Activated CD8-positive, alpha-beta T cell treated with anti-CD3 and anti-CD28 coated beads for 36 hours (primary cell): ENCODE measurements at regions not wholly inside any gene's neighbourhood (a gene's known extent, or its start where the extent isn't known, plus 50 kb on each side); places are given as distances from the start of the nearest gene placed in this dataset.

Source experiments
- ATAC-seq: fragments of 200-7000 bp; cut with Tn5 transposase; one replicate; pipeline ENCODE4 v1.10.0; 2021; ENCODE audit warnings: mild to moderate bottlenecking, moderate library complexity
- CTCF ChIA-PET: fragments of 350-600 bp; sonication (Branson Sonifier 250); formaldehyde crosslinking; loops from one replicate; lab custom pipeline; 2021; ENCODE audit warnings: antibody characterized with exemption; lab: Charles Lee
- POLR2A ChIA-PET: fragments of 350-600 bp; sonication (Branson Sonifier 250); formaldehyde crosslinking; loops from one replicate; lab custom pipeline; 2021; ENCODE audit warnings: antibody characterized with exemption; lab: Charles Lee
- DNase-seq: peaks from one replicate; pipeline ENCODE4 v3.0.0-alpha.2; 2020
- H3K27ac Mint-ChIP-seq: one replicate; pipeline ENCODE4 v1.8.0; 2021; ENCODE audit warnings: mild to moderate bottlenecking, mixed read lengths
- H3K27me3 Mint-ChIP-seq: one replicate; pipeline ENCODE4 v1.8.0; 2021; ENCODE audit warnings: mixed read lengths
- H3K36me3 Mint-ChIP-seq: one replicate; pipeline ENCODE4 v1.8.0; 2021; ENCODE audit warnings: low read depth, mixed read lengths
- H3K4me1 Mint-ChIP-seq: one replicate; pipeline ENCODE4 v1.8.0; 2021; ENCODE audit warnings: low read depth, mixed read lengths
- H3K4me3 Mint-ChIP-seq: one replicate; pipeline ENCODE4 v1.8.0; 2021; ENCODE audit warnings: mild to moderate bottlenecking, moderate library complexity, mixed read lengths
- H3K9me3 Mint-ChIP-seq: one replicate; pipeline ENCODE4 v1.8.0; 2021; ENCODE audit warnings: mixed read lengths
- CTCF ChIP-seq: fragments of 200-600 bp; IDR thresholded peaks from one replicate; pipeline ENCODE4 v1.8.0; 2022; ENCODE audit warnings: antibody characterized with exemption, mild to moderate bottlenecking
- intact Hi-C: fragments of 100-400 bp; cut with micrococcal nuclease; formaldehyde crosslinking; loops from one replicate; pipeline ENCODE4 v1.10.0; 2022

- intact Hi-C loops, result no loop called here
- ChIA-PET CTCF (no interaction called here), POLR2A (no interaction called here)
- no peak for ATAC-seq
- H3K4me1 Mint-ChIP-seq, result no peaks in the 10 kb centered on the region
- DNase-seq, result no peak
- no peak overlapping the region for H3K4me3 Mint-ChIP-seq
- TF ChIP-seq CTCF, result no peak
- H3K27ac Mint-ChIP-seq, result no peak overlapping the region
- H3K36me3 Mint-ChIP-seq, result no peaks in the 10 kb centered on the region
- H3K9me3 Mint-ChIP-seq, result peaks cover 7% of the 10 kb centered on the region
- no peaks in the 10 kb centered on the region for H3K27me3 Mint-ChIP-seq
These were observed 297.4 kb upstream of the PCDH15 start for GRCh38 chr10:55098452-55098851.

- ChIA-PET CTCF (no interaction called here), POLR2A (no interaction called here)
- no peak overlapping the region for H3K27ac Mint-ChIP-seq
- no peaks in the 10 kb centered on the region for H3K4me1 Mint-ChIP-seq
- DNase-seq (no peak), ATAC-seq (no peak)
- peaks cover 1% of the 10 kb centered on the region for H3K9me3 Mint-ChIP-seq
- H3K36me3 Mint-ChIP-seq, result no peaks in the 10 kb centered on the region
- TF ChIP-seq CTCF, result peak; percentile 65
- no peaks in the 10 kb centered on the region for H3K27me3 Mint-ChIP-seq
- no peak overlapping the region for H3K4me3 Mint-ChIP-seq
- intact Hi-C loops, result no loop called here
These were observed 290.8 kb upstream of the PCDH15 start for GRCh38 chr10:55091691-55092328.

- DNase-seq, result no peak
- CTCF ChIA-PET, result no interaction called here
- TF ChIP-seq CTCF, result no peak
- H3K4me3 Mint-ChIP-seq, result no peak overlapping the region
- no peaks in the 10 kb centered on the region for H3K27me3 Mint-ChIP-seq
- peaks cover 8% of the 10 kb centered on the region for H3K9me3 Mint-ChIP-seq
- ATAC-seq, result no peak
- no peak overlapping the region for H3K27ac Mint-ChIP-seq
- H3K4me1 Mint-ChIP-seq, result no peaks in the 10 kb centered on the region
- no peaks in the 10 kb centered on the region for H3K36me3 Mint-ChIP-seq
- intact Hi-C loops, result no loop called here
- POLR2A ChIA-PET, result no interaction called here
These were observed 277.1 kb upstream of the PCDH15 start for GRCh38 chr10:55078121-55078520.

- ChIA-PET CTCF (no interaction called here), POLR2A (no interaction called here)
- Mint-ChIP-seq H3K27ac (no peak overlapping the region), H3K4me3 (no peak overlapping the region), H3K9me3 (peaks cover 5% of the 10 kb centered on the region), H3K4me1 (no peaks in the 10 kb centered on the region), H3K36me3 (no peaks in the 10 kb centered on the region), H3K27me3 (no peaks in the 10 kb centered on the region)
- intact Hi-C loops, result no loop called here
- DNase-seq (no peak), ATAC-seq (no peak)
- no peak for TF ChIP-seq CTCF
These were observed 264.2 kb upstream of the PCDH15 start for GRCh38 chr10:55065185-55065584.

- Mint-ChIP-seq H3K27me3 (no peaks in the 10 kb centered on the region), H3K4me3 (no peak overlapping the region), H3K4me1 (no peaks in the 10 kb centered on the region), H3K27ac (no peak overlapping the region), H3K36me3 (no peaks in the 10 kb centered on the region), H3K9me3 (peaks cover 5% of the 10 kb centered on the region)
- intact Hi-C loops, result no loop called here
- DNase-seq (no peak), ATAC-seq (no peak)
- ChIA-PET CTCF (no interaction called here), POLR2A (no interaction called here)
- no peak for TF ChIP-seq CTCF
These were observed 262.8 kb upstream of the PCDH15 start for GRCh38 chr10:55063811-55064210.
